Vagina (tissue), 2 donors: ENCODE measurements at regions not wholly inside any gene's neighbourhood (a gene's known extent, or its start where the extent isn't known, plus 50 kb on each side); places are given as distances from the start of the nearest gene placed in this dataset.

Experiments used
- CTCF ChIP-seq, 3 experiments: fragments of 450-650 bp in 2 of 3; fragments of 200-600 bp in 1 of 3; sonication (generic) in 1 of 3; IDR thresholded peaks; one replicate each; pipeline ENCODE4 v1.5.1; 2017 to 2019; ENCODE audit warnings: antibody characterized with exemption in 3 of 3, mild to moderate bottlenecking in 2 of 3, moderate library complexity in 2 of 3
- POLR2A ChIP-seq, 2 donors: fragments of 450-650 bp; IDR thresholded peaks; one replicate each; pipeline ENCODE4 v1.6.1; 2017; ENCODE audit warnings: antibody characterized with exemption in 2 of 2, mild to moderate bottlenecking in 2 of 2, moderate library complexity in 2 of 2
- POLR2AphosphoS5 ChIP-seq, 2 donors: sonication (generic); formaldehyde crosslinking; IDR thresholded peaks; one replicate each; pipeline ENCODE4 v1.9.0; 2017; ENCODE audit warnings: antibody characterized with exemption in 2 of 2, mild to moderate bottlenecking in 2 of 2, low read depth in 1 of 2; ENCODE audit not compliant: insufficient read depth in 1 of 2

- TF ChIP-seq CTCF (IDR thresholded peaks at IDR 0.05) (no peak), POLR2A (IDR thresholded peaks at IDR 0.05) (no peak), POLR2AphosphoS5 (IDR thresholded peaks at IDR 0.05; ENCODE audit: insufficient read depth in 1 of 2, low read depth in 1 of 2) (no peak)
Measured at GRCh38 chr6:25107218-25107617, 171.5 kb upstream of the RIPOR2 start.
